IMR-90 (cell line): ENCODE measurements at regions not wholly inside any gene's neighbourhood (a gene's known extent, or its start where the extent isn't known, plus 50 kb on each side); places are given as distances from the start of the nearest gene placed in this dataset.

Experiments used
- ATAC-seq: fragments of 200-7000 bp; cut with Tn5 transposase; 2 replicates; pipeline ENCODE4 v1.9.1; 2020; ENCODE audit warnings: low read depth, mild to moderate bottlenecking, moderate library complexity
- BruUV-seq: library from RNA; stranded (reverse); fragments of 400-500 nt; replicated peaks from 2 replicates; lab custom pipeline; 2021; lab: Mats Ljungman, UMichigan
- CTCF ChIA-PET: fragments of 300-600 bp; formaldehyde crosslinking; extraction: SDS; loops from one replicate; lab custom pipeline; 2021; ENCODE audit warnings: antibody characterized with exemption; lab: Yijun Ruan, JAX
- POLR2A ChIA-PET: fragments of 300-600 bp; sonication (Branson Sonifier 250); formaldehyde crosslinking; loops from one replicate; lab custom pipeline; 2022; ENCODE audit warnings: antibody characterized with exemption; ENCODE audit not compliant: unreplicated experiment; lab: Charles Lee
- DNase-seq: peaks from one replicate; pipeline ENCODE4 v3.0.0; 2013
- H2AFZ ChIP-seq: replicated peaks from 2 replicates; pipeline ENCODE3; 2013; ENCODE audit warnings: low read length, mild to moderate bottlenecking; ENCODE audit not compliant: poor library complexity
- H2AK5ac ChIP-seq: 2 replicates; pipeline ENCODE4 v1.6.1; 2013; ENCODE audit warnings: low read depth, low read length, inconsistent platforms
- H2AK9ac ChIP-seq: replicated peaks from 2 replicates; pipeline ENCODE3; 2013; ENCODE audit warnings: mild to moderate bottlenecking, low read depth, low read length, moderate library complexity; ENCODE audit not compliant: poor library complexity
- H2BK120ac ChIP-seq: 2 replicates; pipeline ENCODE4 v1.6.1; 2013; ENCODE audit warnings: low read depth, low read length, inconsistent platforms
- H2BK15ac ChIP-seq: 3 replicates; pipeline ENCODE4 v1.6.1; 2013; ENCODE audit warnings: low read depth, low read length, inconsistent platforms
- H2BK20ac ChIP-seq: 2 replicates; pipeline ENCODE4 v1.6.1; 2013; ENCODE audit warnings: low read depth, mild to moderate bottlenecking, inconsistent platforms, low read length, moderate library complexity
- H2BK5ac ChIP-seq: 2 replicates; pipeline ENCODE4 v1.6.1; 2013; ENCODE audit warnings: mild to moderate bottlenecking, low read depth, low read length, inconsistent platforms; ENCODE audit not compliant: poor library complexity, severe bottlenecking
- H3K14ac ChIP-seq: replicated peaks from 2 replicates; pipeline ENCODE4 v1.6.1; 2013; ENCODE audit warnings: low read depth, low read length, inconsistent platforms
- H3K18ac ChIP-seq: 2 replicates; pipeline ENCODE4 v1.6.1; 2013; ENCODE audit warnings: low read depth, low read length, control low read depth
- H3K23ac ChIP-seq: 2 replicates; pipeline ENCODE4 v1.6.1; 2013; ENCODE audit warnings: low read depth, low read length, inconsistent platforms
- H3K27ac ChIP-seq: 2 replicates; pipeline ENCODE4 v1.5.1; 2013; ENCODE audit warnings: mild to moderate bottlenecking, control low read depth, low read length; ENCODE audit not compliant: insufficient read depth
- H3K27me3 ChIP-seq: 2 replicates; pipeline ENCODE4 v1.6.1; 2013; ENCODE audit warnings: low read length; ENCODE audit not compliant: control insufficient read depth, insufficient read depth
- H3K36me3 ChIP-seq: 2 replicates; pipeline ENCODE4 v1.6.1; 2013; ENCODE audit warnings: low read length, mixed read lengths; ENCODE audit not compliant: control insufficient read depth, insufficient read depth
- H3K4ac ChIP-seq: 2 replicates; pipeline ENCODE4 v1.6.1; 2013; ENCODE audit warnings: low read depth, low read length, inconsistent platforms
- H3K4me1 ChIP-seq: 2 replicates; pipeline ENCODE4 v1.6.1; 2013; ENCODE audit warnings: low read length, mixed read lengths; ENCODE audit not compliant: control insufficient read depth, insufficient read depth
- H3K4me2 ChIP-seq: 2 replicates; pipeline ENCODE4 v1.6.1; 2013; ENCODE audit warnings: low read depth, mild to moderate bottlenecking, control low read depth, low read length, moderate library complexity
- H3K4me3 ChIP-seq: 2 replicates; pipeline ENCODE4 v1.5.1; 2013; ENCODE audit warnings: low read depth, mild to moderate bottlenecking, control low read depth, low read length, moderate library complexity; ENCODE audit not compliant: insufficient read depth
- H3K56ac ChIP-seq: 2 replicates; pipeline ENCODE4 v1.6.1; 2013; ENCODE audit warnings: low read length, inconsistent platforms; ENCODE audit not compliant: insufficient read depth; ENCODE audit errors: extremely low read depth
- H3K79me1 ChIP-seq, 2 experiments: 2 replicates each; pipeline ENCODE4 v1.6.1; 2013; ENCODE audit warnings: low read length in 2 of 2, inconsistent platforms in 1 of 2, low read depth in 1 of 2
- H3K9ac ChIP-seq: 2 replicates; pipeline ENCODE4 v1.6.1; 2013; ENCODE audit warnings: low read depth, low read length, control low read depth
- H3K9me1 ChIP-seq: 2 replicates; pipeline ENCODE4 v1.6.1; 2013; ENCODE audit warnings: low read length, inconsistent platforms; ENCODE audit not compliant: insufficient read depth
- H3K9me3 ChIP-seq: 2 replicates; pipeline ENCODE4 v1.6.1; 2013; ENCODE audit warnings: low read length; ENCODE audit not compliant: control insufficient read depth, insufficient read depth
- H4K20me1 ChIP-seq: 2 replicates; pipeline ENCODE4 v1.6.1; 2013; ENCODE audit warnings: low read length, inconsistent platforms; ENCODE audit not compliant: insufficient read depth
- H4K5ac ChIP-seq: 2 replicates; pipeline ENCODE4 v1.6.1; 2013; ENCODE audit warnings: mild to moderate bottlenecking, low read depth, low read length, control low read depth
- H4K8ac ChIP-seq, 2 experiments: 2 replicates each; pipeline ENCODE4 v1.6.1; 2013; ENCODE audit warnings: low read depth in 2 of 2, low read length in 2 of 2, control low read depth in 1 of 2, inconsistent platforms in 1 of 2
- H4K91ac ChIP-seq: 2 replicates; pipeline ENCODE4 v1.6.1; 2013; ENCODE audit warnings: low read depth, low read length, inconsistent platforms; ENCODE audit not compliant: insufficient read depth
- CEBPB ChIP-seq: IDR thresholded peaks from 2 replicates; pipeline ENCODE4 v1.6.1; 2012; ENCODE audit warnings: low read depth, low read length, improper control_type of control experiment
- CTCF ChIP-seq: conservative IDR thresholded peaks from 2 replicates; pipeline ENCODE4 v1.5.1; 2012; ENCODE audit warnings: mild to moderate bottlenecking, low read depth, low read length, improper control_type of control experiment
- POLR2A ChIP-seq: IDR thresholded peaks from 2 replicates; pipeline ENCODE4 v1.6.1; 2012; ENCODE audit warnings: mild to moderate bottlenecking, low read depth, low read length
- WGBS, 2 experiments: methylation state at CpG; one replicate each; pipeline versions ENCODE4 v1.1.5 to v1.1.7; 2013; ENCODE audit warnings: missing lambda C conversion rate in 2 of 2; ENCODE audit not compliant: insufficient read length in 1 of 2; ENCODE audit errors: extremely low coverage in 2 of 2; 5-methylcytosine and 5-hydroxymethylcytosine counted together
- dilution Hi-C: fragments of 300-500 bp; cut with HindIII; formaldehyde crosslinking; loops from one replicate; pipeline ENCODE4 v1.14.3; 2018; ENCODE audit warnings: low sequenced_read_pairs; ENCODE audit not compliant: unreplicated experiment
- in situ Hi-C: fragments of 300-500 bp; cut with MboI; formaldehyde crosslinking; loops from 3 replicates; pipeline ENCODE4 v1.14.3; 2019; ENCODE audit warnings: low sequenced_read_pairs, inconsistent platforms, mixed read lengths
- intact Hi-C: fragments of 100-400 bp; cut with micrococcal nuclease; formaldehyde crosslinking; loops from 2 replicates; pipeline ENCODE4 v1.10.0; 2022

DNA sequence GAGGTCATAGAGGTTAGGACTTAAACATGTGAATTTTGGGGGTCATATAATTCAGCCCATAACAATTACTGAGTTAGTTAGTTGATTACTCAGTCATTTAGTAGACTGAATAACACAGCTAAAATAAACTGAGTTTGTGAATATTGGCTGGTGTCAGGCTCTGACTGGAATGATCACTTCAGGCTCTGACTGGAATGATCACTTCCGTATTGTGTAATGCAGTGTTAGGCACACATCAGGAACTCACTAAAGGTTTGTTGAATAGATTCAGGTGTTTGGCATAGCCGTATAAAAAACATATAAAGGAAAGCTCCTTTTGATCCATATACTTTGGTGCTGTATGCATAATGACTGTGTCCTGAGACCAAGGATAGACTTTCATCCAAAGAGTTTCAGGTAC lies 610.5 kb downstream of the INSC start:
- Histone ChIP-seq H3K4me1 (peaks cover 11% of the 10 kb centered on the region), H3K18ac (0 out of 2 replicates have a peak overlapping the region, but pooled peaks have one; percentile 14), H3K9me3 (no peaks in the 10 kb centered on the region), H3K9me1 (peaks cover 5% of the 10 kb centered on the region; the same call in 1 of the 2 replicates), H3K23ac (no peak overlapping the region), H2BK120ac (peak overlapping the region; percentile 62; the same call in 1 of the 2 replicates), H2AK5ac (peak overlapping the region; percentile 36; the same call in 1 of the 2 replicates), H3K4me2 (no peak overlapping the region), H2AK9ac (no peak overlapping the region), H3K56ac (no peak overlapping the region), H2BK15ac (no peak overlapping the region), H4K5ac (no peak overlapping the region), H2AFZ (no peak overlapping the region), H4K20me1 (no peaks in the 10 kb centered on the region), H3K27me3 (0 out of 2 replicates have a peak, but pooled peaks cover 2% of the 10 kb centered on the region), H4K8ac (no peak overlapping the region; a peak in 1 of 4 replicates), H3K27ac (no peak overlapping the region), H2BK5ac (no peak overlapping the region), H3K79me1 (no peaks in the 10 kb centered on the region), H4K91ac (peak overlapping the region; percentile 29; the same call in 1 of the 2 replicates), H3K36me3 (no peaks in the 10 kb centered on the region), H3K4me3 (no peak overlapping the region), H3K9ac (no peak overlapping the region), H3K4ac (peak overlapping the region; percentile 53), H2BK20ac (peak overlapping the region; percentile 41; the same call in 1 of the 2 replicates), H3K14ac (no peak overlapping the region)
- DNase-seq (no peak), ATAC-seq (no peak)
- intact Hi-C loops (no loop called here), dilution Hi-C loops (no loop called here), in situ Hi-C loops (no loop called here)
- no CpG with 5 or more reads among the region's 2 CpGs for WGBS, 2 experiments
- ChIA-PET CTCF (interaction anchor here (0.8 kb wide), 1 partner anchor 889 kb away, joined by 3 read pairs; no protein-coding TSS in a partner anchor), POLR2A (interaction anchor here (1.3 to 1.5 kb wide), 2 partner anchors 9 to 883 kb away, joined by 3 to 4 read pairs; no protein-coding TSS in a partner anchor)
- peak; percentile 28; the same call in 1 of the 2 replicates for TF ChIP-seq CEBPB
- no peak for TF ChIP-seq POLR2A
- no peak for TF ChIP-seq CTCF
- no TSS peak for BruUV-seq
